ENCODE measurements at regions not wholly inside any gene's neighbourhood (a gene's known extent, or its start where the extent isn't known, plus 50 kb on each side); places are given as distances from the start of the nearest gene placed in this dataset.

DNA sequence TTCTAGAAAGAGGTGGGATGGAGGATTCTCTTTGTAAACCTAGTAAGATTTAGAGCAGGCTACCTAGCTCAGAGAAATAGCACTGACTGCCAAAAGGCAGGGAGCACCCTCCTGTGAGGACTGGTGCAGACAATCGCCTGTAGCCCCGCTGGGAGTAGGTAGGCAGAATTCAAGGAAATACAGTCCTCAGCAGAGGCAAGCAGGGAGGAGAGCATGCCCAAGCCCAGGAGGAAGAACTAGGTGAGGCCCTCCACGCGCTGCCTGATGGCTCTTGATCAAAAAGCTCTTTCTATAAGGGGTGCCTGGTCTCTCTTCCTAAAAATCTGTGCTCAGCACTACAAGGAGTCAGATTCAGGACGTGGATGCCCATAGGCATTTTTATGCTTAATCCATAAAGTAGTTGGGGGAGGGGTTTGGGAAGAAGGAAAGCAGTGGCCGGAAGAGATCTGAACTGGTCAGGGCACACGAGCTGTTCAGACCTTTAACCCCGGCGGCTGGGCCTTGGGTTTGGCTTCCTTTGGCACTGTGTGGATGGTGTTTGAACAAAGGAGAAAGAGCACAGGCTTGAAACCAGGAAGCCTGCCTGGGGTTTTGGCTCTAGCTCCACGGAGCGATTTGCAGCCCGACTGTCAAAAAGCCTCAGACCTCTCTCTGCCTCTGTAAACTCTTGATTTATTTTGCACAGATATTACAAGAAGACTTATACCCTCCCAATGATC is 320.6 kb downstream of the FOXO1 start (continued):
- TF ChIP-seq SAFB2 (IDR thresholded peaks at IDR 0.05; ENCODE audit: borderline replicate concordance, low read depth, low read length, severe bottlenecking) (no peak), FOXA1 (IDR thresholded peaks at IDR 0.05; ENCODE audit: borderline replicate concordance) (no peak), TCFL5 (CRISPR knock-in tag; conservative IDR thresholded peaks at IDR 0.05) (no peak), NR2C1 (IDR thresholded peaks at IDR 0.05) (no peak), NR2C1 (tag; IDR thresholded peaks at IDR 0.05) (no peak), NFYB (IDR thresholded peaks at IDR 0.05; ENCODE audit: extremely low read depth, insufficient read length) (no peak)
- TF ChIP-seq, protein P1, sequence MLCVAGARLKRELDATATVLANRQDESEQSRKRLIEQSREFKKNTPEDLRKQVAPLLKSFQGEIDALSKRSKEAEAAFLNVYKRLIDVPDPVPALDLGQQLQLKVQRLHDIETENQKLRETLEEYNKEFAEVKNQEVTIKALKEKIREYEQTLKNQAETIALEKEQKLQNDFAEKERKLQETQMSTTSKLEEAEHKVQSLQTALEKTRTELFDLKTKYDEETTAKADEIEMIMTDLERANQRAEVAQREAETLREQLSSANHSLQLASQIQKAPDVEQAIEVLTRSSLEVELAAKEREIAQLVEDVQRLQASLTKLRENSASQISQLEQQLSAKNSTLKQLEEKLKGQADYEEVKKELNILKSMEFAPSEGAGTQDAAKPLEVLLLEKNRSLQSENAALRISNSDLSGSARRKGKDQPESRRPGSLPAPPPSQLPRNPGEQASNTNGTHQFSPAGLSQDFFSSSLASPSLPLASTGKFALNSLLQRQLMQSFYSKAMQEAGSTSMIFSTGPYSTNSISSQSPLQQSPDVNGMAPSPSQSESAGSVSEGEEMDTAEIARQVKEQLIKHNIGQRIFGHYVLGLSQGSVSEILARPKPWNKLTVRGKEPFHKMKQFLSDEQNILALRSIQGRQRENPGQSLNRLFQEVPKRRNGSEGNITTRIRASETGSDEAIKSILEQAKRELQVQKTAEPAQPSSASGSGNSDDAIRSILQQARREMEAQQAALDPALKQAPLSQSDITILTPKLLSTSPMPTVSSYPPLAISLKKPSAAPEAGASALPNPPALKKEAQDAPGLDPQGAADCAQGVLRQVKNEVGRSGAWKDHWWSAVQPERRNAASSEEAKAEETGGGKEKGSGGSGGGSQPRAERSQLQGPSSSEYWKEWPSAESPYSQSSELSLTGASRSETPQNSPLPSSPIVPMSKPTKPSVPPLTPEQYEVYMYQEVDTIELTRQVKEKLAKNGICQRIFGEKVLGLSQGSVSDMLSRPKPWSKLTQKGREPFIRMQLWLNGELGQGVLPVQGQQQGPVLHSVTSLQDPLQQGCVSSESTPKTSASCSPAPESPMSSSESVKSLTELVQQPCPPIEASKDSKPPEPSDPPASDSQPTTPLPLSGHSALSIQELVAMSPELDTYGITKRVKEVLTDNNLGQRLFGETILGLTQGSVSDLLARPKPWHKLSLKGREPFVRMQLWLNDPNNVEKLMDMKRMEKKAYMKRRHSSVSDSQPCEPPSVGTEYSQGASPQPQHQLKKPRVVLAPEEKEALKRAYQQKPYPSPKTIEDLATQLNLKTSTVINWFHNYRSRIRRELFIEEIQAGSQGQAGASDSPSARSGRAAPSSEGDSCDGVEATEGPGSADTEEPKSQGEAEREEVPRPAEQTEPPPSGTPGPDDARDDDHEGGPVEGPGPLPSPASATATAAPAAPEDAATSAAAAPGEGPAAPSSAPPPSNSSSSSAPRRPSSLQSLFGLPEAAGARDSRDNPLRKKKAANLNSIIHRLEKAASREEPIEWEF (CRISPR knock-in tag; IDR thresholded peaks at IDR 0.05): no peak
- TF ChIP-seq, protein P2, sequence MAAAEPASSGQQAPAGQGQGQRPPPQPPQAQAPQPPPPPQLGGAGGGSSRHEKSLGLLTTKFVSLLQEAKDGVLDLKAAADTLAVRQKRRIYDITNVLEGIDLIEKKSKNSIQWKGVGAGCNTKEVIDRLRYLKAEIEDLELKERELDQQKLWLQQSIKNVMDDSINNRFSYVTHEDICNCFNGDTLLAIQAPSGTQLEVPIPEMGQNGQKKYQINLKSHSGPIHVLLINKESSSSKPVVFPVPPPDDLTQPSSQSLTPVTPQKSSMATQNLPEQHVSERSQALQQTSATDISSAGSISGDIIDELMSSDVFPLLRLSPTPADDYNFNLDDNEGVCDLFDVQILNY (CRISPR knock-in tag; IDR thresholded peaks at IDR 0.05): no peak
- TF ChIP-seq, protein P3, sequence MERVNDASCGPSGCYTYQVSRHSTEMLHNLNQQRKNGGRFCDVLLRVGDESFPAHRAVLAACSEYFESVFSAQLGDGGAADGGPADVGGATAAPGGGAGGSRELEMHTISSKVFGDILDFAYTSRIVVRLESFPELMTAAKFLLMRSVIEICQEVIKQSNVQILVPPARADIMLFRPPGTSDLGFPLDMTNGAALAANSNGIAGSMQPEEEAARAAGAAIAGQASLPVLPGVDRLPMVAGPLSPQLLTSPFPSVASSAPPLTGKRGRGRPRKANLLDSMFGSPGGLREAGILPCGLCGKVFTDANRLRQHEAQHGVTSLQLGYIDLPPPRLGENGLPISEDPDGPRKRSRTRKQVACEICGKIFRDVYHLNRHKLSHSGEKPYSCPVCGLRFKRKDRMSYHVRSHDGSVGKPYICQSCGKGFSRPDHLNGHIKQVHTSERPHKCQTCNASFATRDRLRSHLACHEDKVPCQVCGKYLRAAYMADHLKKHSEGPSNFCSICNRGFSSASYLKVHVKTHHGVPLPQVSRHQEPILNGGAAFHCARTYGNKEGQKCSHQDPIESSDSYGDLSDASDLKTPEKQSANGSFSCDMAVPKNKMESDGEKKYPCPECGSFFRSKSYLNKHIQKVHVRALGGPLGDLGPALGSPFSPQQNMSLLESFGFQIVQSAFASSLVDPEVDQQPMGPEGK (CRISPR knock-in tag; IDR thresholded peaks at IDR 0.05; ENCODE audit: borderline replicate concordance): no peak
- TF ChIP-seq, protein P4, sequence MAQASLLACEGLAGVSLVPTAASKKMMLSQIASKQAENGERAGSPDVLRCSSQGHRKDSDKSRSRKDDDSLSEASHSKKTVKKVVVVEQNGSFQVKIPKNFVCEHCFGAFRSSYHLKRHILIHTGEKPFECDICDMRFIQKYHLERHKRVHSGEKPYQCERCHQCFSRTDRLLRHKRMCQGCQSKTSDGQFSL (CRISPR knock-in tag; IDR thresholded peaks at IDR 0.05): no peak
- TF ChIP-seq, protein P4 (tag; IDR thresholded peaks at IDR 0.05): no peak
